HepG2 (cell line): ENCODE measurements at regions not wholly inside any gene's neighbourhood (a gene's known extent, or its start where the extent isn't known, plus 50 kb on each side); places are given as distances from the start of the nearest gene placed in this dataset.

Experiments used
- ATAC-seq: fragments of 200-7000 bp; cut with Tn5 transposase; 3 replicates; pipeline ENCODE4 v1.9.1; 2020; ENCODE audit warnings: mild to moderate bottlenecking, moderate library complexity
- BruUV-seq: library from RNA; stranded (reverse); fragments of 400-500 nt; replicated peaks from 2 replicates; lab custom pipeline; 2021; lab: Mats Ljungman, UMichigan
- CTCF ChIA-PET: fragments of 300-600 bp; formaldehyde crosslinking; extraction: SDS; loops from one replicate; lab custom pipeline; 2021; ENCODE audit warnings: low total read pairs, inconsistent platforms, low intra/inter-chr PET ratio; lab: Yijun Ruan, JAX
- POLR2A ChIA-PET: fragments of 350-600 bp; sonication (Branson Sonifier 250); formaldehyde crosslinking; loops from one replicate; lab custom pipeline; 2020; ENCODE audit warnings: antibody characterized with exemption, inconsistent platforms; lab: Yijun Ruan, JAX
- DNase-seq: peaks from one replicate; pipeline ENCODE4 v3.0.0-alpha.2; 2015; ENCODE audit warnings: low spot score
- FAIRE-seq: peaks from 3 replicates; lab custom pipeline; 2011; peaks lifted over from hg19 to GRCh38; lab: Jason Lieb, UNC
- H2AFZ ChIP-seq: one replicate; pipeline ENCODE4 v1.6.1; 2011; ENCODE audit warnings: low read length, inconsistent platforms
- H3K27ac ChIP-seq: fragments of 300-600 bp; 3 replicates; pipeline ENCODE4 v1.8.0; 2011; ENCODE audit warnings: mixed run types, mild to moderate bottlenecking, mixed read lengths, low read length, inconsistent platforms; ENCODE audit not compliant: insufficient read depth; ENCODE audit errors: extremely low read length
- H3K27me3 ChIP-seq, 2 experiments: fragments of 200-600 bp in 1 of 2; 2 replicates in 1 of 2; 3 replicates in 1 of 2; pipeline versions ENCODE4 v1.6.0 to v1.8.0; 2011; ENCODE audit warnings: low read length in 2 of 2, mild to moderate bottlenecking in 2 of 2, moderate library complexity in 2 of 2, inconsistent platforms in 1 of 2; ENCODE audit not compliant: insufficient read depth in 2 of 2, control insufficient read depth in 1 of 2
- H3K36me3 ChIP-seq, 2 experiments: fragments of 200-600 bp in 1 of 2; replicated peaks in 1 of 2; 2 replicates in 1 of 2; 3 replicates in 1 of 2; pipeline versions ENCODE4 v1.5.1 to v1.8.0; 2011; ENCODE audit warnings: low read length in 2 of 2, inconsistent platforms in 1 of 2; ENCODE audit not compliant: insufficient read depth in 2 of 2, control insufficient read depth in 1 of 2
- H3K4me1 ChIP-seq: 2 replicates; pipeline ENCODE4 v1.5.1; 2012; ENCODE audit warnings: low read length, inconsistent platforms; ENCODE audit not compliant: insufficient read depth
- H3K4me2 ChIP-seq: 2 replicates; pipeline ENCODE4 v1.6.0; 2011; ENCODE audit warnings: low read depth, low read length, inconsistent platforms
- H3K4me3 ChIP-seq, 3 experiments: fragments of 200-600 bp in 1 of 3; sonication (generic), shearing (Covaris generic) in 1 of 3; replicated peaks in 1 of 3; 2 replicates each; pipeline ENCODE4 v1.5.1; 2011 to 2016; ENCODE audit warnings: low read length in 3 of 3, inconsistent platforms in 2 of 3, low read depth in 2 of 3, mild to moderate bottlenecking in 2 of 3, control low read depth in 1 of 3, mixed read lengths in 1 of 3; ENCODE audit not compliant: insufficient read depth in 1 of 3
- H3K79me2 ChIP-seq: one replicate; pipeline ENCODE4 v1.6.1; 2011; ENCODE audit warnings: low read length, inconsistent platforms; ENCODE audit not compliant: insufficient read depth
- H3K9ac ChIP-seq: 2 replicates; pipeline ENCODE4 v1.6.0; 2011; ENCODE audit warnings: mild to moderate bottlenecking, low read depth, low read length, inconsistent platforms; ENCODE audit not compliant: insufficient read depth
- H3K9me3 ChIP-seq: 2 replicates; pipeline ENCODE4 v1.5.1; 2012; ENCODE audit warnings: mild to moderate bottlenecking, low read length
- H4K20me1 ChIP-seq: 2 replicates; pipeline ENCODE4 v1.6.0; 2011; ENCODE audit warnings: inconsistent platforms, mild to moderate bottlenecking, low read length, moderate library complexity; ENCODE audit not compliant: insufficient read depth
- HHEX ChIP-seq: IDR thresholded peaks from 2 replicates; pipeline ENCODE4 v1.6.1; 2016; ENCODE audit warnings: control low read depth
- MEF2D ChIP-seq: sonication (generic); formaldehyde crosslinking; IDR thresholded peaks from 2 replicates; pipeline ENCODE4 v1.5.1; 2020; ENCODE audit warnings: mild to moderate bottlenecking, missing genetic modification reagents
- SMARCC2 ChIP-seq: fragments of 450-650 bp; IDR thresholded peaks from 2 replicates; pipeline ENCODE4 v1.6.1; 2017; ENCODE audit warnings: antibody characterized with exemption, mild to moderate bottlenecking
- ZNF143 ChIP-seq: sonication (generic); formaldehyde crosslinking; IDR thresholded peaks from 2 replicates; pipeline ENCODE4 v1.4.0; 2020; ENCODE audit warnings: missing genetic modification reagents
- ZNF317 ChIP-seq: sonication (generic); formaldehyde crosslinking; IDR thresholded peaks from 2 replicates; pipeline ENCODE4 v1.5.0; 2020; ENCODE audit warnings: mild to moderate bottlenecking, missing genetic modification reagents
- ZNF7 ChIP-seq: IDR thresholded peaks from 2 replicates; pipeline ENCODE4 v1.6.1; 2016; ENCODE audit warnings: missing biosample characterization, missing genetic modification reagents
- ZNF773 ChIP-seq: sonication (generic); formaldehyde crosslinking; IDR thresholded peaks from 2 replicates; pipeline ENCODE4 v1.4.0; 2020; ENCODE audit warnings: missing genetic modification reagents, borderline replicate concordance
- WGBS: methylation state at CpG from one replicate; pipeline ENCODE4 v1.1.6; 2017; ENCODE audit warnings: low lambda C conversion rate; 5-methylcytosine and 5-hydroxymethylcytosine counted together
- in situ Hi-C: cut with HindIII; loops from 2 replicates; pipeline ENCODE4 v1.10.0; 2017; ENCODE audit warnings: low pct_unique_long_range_greater_than_20kb; ENCODE audit not compliant: extremely low pct_ligation_motif_present
- intact Hi-C: fragments of 100-400 bp; cut with micrococcal nuclease; formaldehyde crosslinking; loops from one replicate; pipeline ENCODE4 v1.10.0; 2022; ENCODE audit not compliant: unreplicated experiment
- TF ChIP-seq, protein P1 (sequence below): sonication (generic); formaldehyde crosslinking; IDR thresholded peaks from 2 replicates; pipeline ENCODE4 v1.4.0; 2020; ENCODE audit warnings: missing genetic modification reagents
- TF ChIP-seq, protein P2 (sequence below): sonication (generic); formaldehyde crosslinking; IDR thresholded peaks from 2 replicates; pipeline ENCODE4 v1.5.1; 2020; ENCODE audit warnings: mild to moderate bottlenecking, missing genetic modification reagents, borderline replicate concordance

DNA sequence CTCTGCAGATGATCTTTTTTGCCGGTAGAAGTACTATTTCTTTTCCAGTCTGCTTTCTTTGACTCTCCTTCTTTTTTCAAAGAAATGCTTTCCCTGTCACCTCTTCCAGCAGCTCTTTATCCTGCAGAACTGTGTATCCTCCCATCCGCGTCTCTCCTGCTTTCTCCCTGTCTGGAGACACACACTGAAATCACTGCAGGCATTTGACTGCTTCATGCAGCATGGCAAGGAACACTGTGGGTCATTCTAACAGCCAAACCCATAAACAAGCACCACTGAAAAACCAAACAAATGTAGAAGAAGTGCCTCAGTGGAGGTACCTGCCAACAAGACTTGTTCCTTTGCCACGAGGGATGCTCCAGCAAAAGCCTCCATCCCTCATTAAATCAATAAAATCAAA lies 403.7 kb upstream of the CITED2 start:
- ChIA-PET CTCF (no interaction called here), POLR2A (no interaction called here)
- in situ Hi-C loops = no loop called here
- H3K36me3 ChIP-seq = no peaks in the 10 kb centered on the region
- no peak overlapping the region for H3K4me3 ChIP-seq
- no peak for DNase-seq
- H4K20me1 ChIP-seq = no peaks in the 10 kb centered on the region
- H3K9ac ChIP-seq = no peak overlapping the region
- peaks cover 16% of the 10 kb centered on the region; the same call in 1 of the 2 replicates for H3K4me1 ChIP-seq
- no peak overlapping the region for H3K4me2 ChIP-seq
- FAIRE-seq = no peak
- H3K27ac ChIP-seq = no peak overlapping the region
- 60% methylated on average over 4 of the region's 4 CpGs for WGBS
- BruUV-seq = no TSS peak
- no peaks in the 10 kb centered on the region for H3K79me2 ChIP-seq
- TF ChIP-seq ZNF7 (CRISPR knock-in tag) = no peak
- TF ChIP-seq, protein P1, sequence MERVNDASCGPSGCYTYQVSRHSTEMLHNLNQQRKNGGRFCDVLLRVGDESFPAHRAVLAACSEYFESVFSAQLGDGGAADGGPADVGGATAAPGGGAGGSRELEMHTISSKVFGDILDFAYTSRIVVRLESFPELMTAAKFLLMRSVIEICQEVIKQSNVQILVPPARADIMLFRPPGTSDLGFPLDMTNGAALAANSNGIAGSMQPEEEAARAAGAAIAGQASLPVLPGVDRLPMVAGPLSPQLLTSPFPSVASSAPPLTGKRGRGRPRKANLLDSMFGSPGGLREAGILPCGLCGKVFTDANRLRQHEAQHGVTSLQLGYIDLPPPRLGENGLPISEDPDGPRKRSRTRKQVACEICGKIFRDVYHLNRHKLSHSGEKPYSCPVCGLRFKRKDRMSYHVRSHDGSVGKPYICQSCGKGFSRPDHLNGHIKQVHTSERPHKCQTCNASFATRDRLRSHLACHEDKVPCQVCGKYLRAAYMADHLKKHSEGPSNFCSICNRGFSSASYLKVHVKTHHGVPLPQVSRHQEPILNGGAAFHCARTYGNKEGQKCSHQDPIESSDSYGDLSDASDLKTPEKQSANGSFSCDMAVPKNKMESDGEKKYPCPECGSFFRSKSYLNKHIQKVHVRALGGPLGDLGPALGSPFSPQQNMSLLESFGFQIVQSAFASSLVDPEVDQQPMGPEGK (CRISPR knock-in tag) = no peak
- TF ChIP-seq ZNF143 = no peak
- no peak for TF ChIP-seq SMARCC2
- TF ChIP-seq, protein P2, sequence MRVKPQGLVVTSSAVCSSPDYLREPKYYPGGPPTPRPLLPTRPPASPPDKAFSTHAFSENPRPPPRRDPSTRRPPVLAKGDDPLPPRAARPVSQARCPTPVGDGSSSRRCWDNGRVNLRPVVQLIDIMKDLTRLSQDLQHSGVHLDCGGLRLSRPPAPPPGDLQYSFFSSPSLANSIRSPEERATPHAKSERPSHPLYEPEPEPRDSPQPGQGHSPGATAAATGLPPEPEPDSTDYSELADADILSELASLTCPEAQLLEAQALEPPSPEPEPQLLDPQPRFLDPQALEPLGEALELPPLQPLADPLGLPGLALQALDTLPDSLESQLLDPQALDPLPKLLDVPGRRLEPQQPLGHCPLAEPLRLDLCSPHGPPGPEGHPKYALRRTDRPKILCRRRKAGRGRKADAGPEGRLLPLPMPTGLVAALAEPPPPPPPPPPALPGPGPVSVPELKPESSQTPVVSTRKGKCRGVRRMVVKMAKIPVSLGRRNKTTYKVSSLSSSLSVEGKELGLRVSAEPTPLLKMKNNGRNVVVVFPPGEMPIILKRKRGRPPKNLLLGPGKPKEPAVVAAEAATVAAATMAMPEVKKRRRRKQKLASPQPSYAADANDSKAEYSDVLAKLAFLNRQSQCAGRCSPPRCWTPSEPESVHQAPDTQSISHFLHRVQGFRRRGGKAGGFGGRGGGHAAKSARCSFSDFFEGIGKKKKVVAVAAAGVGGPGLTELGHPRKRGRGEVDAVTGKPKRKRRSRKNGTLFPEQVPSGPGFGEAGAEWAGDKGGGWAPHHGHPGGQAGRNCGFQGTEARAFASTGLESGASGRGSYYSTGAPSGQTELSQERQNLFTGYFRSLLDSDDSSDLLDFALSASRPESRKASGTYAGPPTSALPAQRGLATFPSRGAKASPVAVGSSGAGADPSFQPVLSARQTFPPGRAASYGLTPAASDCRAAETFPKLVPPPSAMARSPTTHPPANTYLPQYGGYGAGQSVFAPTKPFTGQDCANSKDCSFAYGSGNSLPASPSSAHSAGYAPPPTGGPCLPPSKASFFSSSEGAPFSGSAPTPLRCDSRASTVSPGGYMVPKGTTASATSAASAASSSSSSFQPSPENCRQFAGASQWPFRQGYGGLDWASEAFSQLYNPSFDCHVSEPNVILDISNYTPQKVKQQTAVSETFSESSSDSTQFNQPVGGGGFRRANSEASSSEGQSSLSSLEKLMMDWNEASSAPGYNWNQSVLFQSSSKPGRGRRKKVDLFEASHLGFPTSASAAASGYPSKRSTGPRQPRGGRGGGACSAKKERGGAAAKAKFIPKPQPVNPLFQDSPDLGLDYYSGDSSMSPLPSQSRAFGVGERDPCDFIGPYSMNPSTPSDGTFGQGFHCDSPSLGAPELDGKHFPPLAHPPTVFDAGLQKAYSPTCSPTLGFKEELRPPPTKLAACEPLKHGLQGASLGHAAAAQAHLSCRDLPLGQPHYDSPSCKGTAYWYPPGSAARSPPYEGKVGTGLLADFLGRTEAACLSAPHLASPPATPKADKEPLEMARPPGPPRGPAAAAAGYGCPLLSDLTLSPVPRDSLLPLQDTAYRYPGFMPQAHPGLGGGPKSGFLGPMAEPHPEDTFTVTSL (CRISPR knock-in tag) = no peak
- TF ChIP-seq HHEX = no peak
- TF ChIP-seq MEF2D (CRISPR knock-in tag) = no peak
- no peak for TF ChIP-seq ZNF317 (CRISPR knock-in tag)
- TF ChIP-seq ZNF773 (CRISPR knock-in tag) = no peak
- intact Hi-C loops = no loop called here
- H3K27me3 ChIP-seq = no peaks in the 10 kb centered on the region
- no peaks in the 10 kb centered on the region for H3K9me3 ChIP-seq
- no peak overlapping the region for H2AFZ ChIP-seq
- ATAC-seq = no peak
